ENCODE measurements at regions not wholly inside any gene's neighbourhood (a gene's known extent, or its start where the extent isn't known, plus 50 kb on each side); places are given as distances from the start of the nearest gene placed in this dataset.

DNA sequence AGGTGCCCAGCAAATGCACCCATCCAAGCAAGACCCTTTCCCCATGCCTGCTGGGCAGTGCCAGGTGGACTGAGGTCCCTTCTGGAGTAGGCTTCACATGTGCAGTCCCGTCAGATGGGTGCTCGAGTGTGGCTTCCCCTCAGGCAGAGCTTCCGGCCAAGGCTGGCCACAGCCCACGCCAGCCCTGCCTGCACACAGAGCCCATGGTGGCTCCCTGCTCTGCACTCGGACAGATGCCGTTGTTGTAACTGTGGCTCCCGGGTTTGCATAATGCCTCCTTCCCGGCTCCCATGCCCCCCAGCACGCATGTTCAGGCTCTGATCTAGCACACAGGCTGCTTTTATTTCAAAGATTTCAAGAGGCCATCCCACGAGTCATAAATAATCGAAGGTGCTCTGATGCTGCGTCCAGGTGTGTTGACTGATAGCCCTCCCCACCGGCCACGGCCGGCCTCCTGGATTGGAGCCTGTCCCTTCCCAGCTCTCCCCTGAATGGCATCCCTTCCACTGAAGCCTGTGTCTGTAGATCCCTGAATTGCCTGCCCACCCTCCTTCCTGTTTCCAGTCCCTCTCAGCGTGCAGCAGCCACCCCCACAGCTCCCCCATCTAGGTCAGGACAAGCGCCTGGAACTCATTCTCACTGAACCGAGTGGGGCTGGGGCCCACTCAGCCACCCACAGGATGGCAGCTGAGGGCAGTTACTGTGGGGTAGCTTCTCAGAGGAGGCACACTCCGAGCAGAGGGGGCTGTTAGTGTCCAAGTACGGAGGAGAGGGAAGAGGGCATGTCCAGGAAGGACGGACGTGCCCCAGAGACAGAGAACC is 100.0 kb upstream of the LINGO1 start:
- DNase-seq: peak; percentile 23

DNA sequence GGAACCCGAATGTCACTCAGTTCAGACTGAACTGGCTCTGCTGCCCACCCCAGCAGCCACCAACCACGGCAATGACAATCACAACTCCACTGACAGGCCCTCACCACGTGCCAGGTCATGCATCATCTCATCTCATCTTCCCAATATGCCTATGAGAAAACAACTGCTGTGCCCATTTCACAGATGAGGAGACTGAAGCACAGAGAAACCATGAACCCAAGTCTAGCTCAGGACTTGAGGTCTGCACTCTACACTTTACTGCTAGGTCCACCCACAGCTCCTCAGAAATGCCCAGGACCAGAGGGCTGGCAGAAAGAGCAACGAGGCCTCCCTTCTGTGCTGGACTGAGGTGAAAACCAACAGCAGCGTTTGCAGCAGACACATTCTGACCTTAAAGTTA is 99.2 kb upstream of the LINGO1 start:
- no peak for DNase-seq

DNA sequence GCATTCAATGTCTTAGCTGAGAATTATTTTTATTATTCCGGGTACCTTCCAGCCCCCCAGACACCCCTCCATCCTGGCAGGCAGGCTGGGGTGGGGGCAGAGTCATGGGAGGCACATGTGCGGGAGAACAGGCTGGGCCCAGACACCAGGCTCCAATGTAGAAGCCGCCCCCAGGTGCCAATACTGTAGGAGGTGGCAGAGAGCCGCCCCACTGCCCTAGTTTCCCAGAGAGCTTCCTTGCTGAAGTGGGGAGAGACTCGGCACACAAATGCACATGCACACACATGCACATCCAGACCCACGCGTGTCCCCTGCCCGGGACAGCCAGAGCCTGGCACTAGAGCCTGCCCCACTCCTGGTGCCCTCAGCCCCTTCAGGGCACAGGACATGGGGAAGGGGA is 98.4 kb upstream of the LINGO1 start:
- peak; percentile 57 for DNase-seq

DNA sequence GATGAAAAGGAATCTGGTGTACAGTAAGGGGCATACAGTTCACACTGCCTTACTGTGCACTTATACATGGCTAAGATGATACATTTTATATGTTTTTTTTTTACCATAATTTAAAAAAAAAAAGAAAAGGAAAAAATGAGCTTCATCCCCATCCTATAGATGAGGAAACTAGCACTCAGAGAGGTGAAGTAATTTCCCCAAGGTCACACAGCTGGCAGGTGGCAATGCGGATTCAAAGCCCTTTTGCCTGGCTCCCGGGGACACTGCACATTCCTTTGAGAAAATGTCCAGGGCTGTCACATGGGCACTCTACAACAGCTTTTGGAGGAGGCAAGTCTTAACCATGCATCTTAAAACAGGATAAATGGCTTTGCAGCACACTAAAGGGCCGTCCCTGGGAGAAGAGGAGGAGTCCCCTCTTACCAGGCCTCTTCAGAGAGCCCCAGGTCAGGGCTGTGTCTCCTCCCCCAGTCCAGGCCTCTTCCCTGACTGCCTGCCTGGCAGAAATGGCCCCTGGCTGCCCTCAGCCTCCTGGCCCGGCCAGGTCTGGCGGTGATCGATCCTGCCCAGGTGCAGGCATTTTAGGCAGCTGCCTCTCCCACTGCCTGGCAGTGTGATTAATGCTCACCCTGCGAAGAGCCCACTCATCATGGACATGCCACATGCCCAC is 95.1 kb upstream of the LINGO1 start:
- no peak for DNase-seq

DNA sequence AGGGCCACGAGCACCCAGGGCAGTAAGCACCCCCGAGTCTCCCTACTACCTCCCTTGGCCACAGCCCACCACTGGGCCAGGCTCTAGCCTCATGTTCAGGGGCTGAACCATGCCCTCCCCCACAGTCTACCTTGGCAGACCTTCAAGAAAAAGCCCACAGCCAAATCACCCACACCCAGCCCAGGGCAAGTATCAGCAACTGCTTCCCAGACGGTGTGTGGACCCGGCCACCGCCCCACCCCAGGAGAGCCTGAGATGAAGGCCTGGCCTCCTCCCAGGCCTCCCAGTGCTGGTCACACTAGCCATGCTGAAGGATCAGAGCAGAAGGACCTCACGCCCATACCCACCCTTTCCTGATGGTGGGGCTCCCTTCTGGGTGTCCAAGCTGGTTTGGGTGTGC is 92.0 kb upstream of the LINGO1 start:
- DNase-seq: no peak

DNA sequence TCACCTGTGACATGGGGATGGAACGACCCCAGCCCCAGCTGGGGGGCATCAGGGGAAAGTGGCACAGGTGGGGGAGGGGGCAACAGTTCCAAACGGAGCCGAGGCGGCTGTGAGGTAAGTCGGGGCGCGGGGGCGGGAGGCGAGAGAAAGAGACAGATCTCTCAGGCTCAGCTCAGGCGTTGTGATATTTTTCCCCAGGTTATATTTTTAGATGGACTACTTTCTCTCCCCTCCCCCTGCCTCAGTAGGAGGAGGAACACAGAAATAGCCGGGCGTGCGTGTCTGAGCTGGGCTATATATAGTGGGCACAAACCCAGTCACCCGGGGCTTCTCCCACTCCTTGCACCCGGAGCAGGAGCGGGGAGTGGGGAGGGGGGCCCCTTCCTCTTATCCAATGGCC is 91.0 kb upstream of the LINGO1 start:
- DNase-seq: no peak

DNA sequence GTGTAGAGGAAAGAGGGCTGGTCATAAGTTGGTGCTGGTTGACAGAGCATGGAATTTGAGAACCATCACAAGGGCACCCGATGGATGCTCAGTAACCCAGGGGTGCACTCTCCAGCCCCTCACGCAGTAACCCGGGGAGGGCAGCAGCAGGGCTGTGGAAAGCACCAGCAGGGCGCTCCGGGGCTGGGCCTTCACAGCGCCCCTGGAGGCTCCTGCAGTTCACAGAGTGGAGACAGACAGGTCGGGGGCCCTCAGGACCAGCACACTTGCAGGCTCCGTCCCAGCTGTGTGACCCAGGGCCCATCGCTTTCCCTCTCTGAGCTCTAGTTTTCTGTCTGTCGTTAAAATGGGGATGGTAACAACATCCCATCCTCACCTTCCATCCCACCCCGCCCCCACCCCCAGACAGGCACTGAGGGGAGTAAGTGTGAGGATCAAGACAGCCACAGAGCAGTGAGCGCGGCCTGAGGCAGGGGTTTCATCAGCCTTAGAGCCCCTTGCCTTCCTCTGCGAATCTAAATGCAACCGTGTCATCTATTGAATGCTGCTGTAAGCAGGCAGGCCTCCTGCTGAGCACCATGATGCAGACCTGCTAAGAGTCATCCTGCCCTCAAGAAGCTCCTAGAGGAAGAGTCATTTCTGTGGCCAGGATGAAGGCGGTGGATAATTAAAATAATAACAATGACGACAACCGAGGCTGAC is 90.2 kb upstream of the LINGO1 start:
- no peak for DNase-seq

DNA sequence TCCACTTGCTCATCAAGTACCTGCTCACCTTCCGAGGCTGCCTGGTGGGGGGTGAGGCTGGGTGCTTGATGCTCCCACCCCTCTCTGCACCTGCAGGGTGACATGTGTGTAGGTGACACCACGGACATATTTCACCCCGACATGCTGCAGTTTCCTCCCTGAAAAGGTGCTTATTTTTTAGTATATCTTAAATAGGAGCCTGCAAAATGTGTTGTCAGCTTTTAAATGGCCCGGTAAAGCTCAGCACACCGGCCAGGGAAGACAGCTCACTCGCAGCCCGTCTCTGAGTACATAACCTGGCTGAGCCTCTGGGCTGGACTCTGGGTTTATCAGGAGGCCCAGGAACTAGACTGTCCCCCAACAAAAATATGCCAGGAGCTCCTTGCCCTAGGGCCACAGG is 89.3 kb upstream of the LINGO1 start:
- no peak for DNase-seq

DNA sequence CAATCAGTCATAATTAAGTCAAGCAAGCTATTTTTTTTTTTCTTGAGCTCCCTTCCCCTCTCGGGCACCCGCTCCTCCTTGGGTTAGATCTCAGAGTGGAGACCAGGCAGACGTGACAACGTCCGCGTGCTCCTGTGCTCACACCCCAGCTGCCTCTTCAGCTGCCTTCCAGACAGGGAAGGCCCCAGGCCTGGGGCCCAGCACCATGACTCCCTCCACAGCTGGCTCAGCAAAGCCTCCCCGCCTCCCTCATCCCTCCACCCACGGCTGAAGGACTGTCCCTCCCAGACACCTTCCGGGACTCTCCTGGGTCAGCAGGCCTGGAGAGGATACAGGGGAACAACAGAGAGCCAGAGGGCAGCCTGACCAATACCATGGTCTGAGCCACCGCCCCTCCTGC is 87.9 kb upstream of the LINGO1 start:
- DNase-seq: no peak

DNA sequence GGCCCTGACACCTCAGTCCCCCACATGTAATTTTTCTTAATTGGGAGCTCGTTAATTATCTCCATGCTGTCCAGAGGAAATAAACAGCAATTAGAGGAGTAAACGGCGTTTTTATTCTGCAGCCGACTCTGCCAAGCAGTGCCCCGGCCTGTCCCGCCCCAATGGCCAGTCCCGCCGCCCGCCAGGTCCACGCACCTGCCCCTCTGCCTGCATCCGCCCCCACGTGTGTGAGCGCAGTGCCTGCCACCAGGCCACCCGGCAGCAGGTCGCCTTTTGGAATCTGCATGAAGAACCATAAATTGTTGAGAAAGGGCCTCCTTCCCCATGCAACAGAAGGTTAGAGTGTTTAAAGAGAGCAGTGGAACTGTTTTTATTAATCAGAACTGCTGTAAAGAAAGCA is 87.5 kb upstream of the LINGO1 start:
- no peak for DNase-seq

DNA sequence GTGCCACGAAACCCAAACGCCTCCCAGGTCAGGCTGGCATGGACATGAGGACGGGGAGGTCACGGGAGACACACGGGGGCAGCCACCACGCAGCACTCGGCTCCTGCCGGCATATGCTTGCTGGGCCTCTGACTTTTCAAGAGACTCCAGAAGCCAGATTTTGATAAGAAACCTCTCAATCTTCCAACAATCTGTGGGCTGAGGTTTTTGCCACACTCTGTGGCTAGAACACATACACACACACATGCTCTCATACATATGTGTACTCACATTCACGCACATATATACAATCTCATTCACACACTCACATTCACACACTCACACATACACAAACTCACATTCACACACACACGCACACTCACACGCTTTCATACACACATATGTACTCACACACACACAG is 86.7 kb upstream of the LINGO1 start:
- DNase-seq: no peak

DNA sequence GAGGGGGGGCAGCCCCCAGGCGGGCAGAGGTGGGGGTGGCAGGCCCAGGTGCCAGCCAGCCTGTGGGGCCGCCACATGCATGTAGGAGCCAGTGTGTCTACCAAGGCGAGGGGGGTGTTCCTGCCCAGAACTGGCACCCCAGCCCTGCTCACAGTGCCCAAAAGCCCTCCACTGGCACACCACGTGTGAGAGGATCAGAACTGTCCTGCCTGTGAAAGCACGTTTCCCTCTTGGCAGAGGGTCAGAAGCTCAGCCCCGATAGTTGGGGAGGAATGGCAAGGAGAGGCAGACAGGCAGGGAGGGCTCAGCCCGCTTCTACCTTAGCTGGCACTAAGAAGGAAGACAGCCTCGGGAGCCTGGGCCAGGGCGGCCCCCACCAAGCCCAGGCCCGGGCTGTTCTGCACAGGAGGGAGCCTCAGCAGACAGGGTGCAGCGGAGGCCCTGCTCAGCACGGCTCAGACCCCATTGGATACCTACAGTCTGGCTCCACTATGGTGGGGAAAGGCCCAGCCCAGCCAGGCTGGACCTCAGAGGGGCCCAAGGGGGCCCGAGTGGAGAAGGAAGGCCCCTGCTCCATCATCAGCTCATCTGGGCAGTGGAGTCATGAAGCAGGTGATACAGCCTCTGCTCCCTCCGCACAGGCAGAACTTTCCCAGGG is 84.8 kb upstream of the LINGO1 start:
- DNase-seq: no peak

DNA sequence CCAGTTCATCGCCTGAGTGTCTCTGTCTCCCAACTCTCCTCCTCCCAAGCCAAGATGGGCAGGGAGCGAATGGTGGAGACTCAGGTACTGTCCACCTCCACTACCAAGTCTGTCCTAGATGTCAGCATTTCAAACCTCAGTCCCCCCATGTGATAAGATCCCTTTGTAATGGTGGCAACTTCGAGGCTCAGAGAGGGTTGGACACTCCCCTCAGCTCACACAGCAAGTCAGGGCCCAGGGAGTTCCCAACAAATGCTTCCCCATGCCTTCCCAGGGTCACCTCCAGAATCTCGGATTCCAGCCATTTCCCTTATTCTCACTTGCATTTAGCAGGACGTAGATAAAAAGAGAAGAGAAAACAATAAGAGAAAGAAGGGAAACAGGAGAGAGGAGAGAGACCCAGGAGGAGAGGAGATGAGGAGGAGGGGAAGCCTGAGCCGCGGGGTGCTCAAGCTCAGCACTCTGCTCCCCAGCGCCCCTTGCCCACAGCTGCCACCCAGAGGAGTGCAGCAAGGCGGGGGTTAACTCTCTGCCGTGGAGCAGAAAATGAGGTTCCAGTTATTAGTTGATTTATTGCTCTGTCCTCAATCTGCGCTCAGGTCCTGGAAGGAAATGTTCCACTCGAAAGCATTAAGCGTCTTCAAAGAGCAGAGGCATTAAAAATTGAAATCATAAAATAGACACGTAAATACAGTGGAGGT is 84.1 kb upstream of the LINGO1 start:
- DNase-seq: no peak

DNA sequence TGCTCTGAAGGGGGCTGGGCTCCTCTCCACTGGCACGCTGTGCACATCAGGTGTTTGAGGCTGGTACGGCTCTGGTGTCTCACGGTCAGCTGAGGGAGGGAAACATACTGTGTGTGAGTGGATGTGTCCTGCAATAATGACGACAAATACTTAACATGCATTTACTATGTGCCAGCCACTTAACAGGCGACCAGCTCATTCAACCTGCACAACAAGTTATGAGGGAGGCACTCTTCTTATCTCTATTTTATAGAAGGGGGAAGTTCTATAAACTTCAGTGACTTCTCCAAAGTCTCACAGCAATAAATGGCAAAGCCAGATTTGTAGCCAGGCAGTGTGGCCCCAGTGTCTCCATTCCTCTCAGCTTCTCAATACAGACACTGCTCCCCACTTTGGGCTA is 83.1 kb upstream of the LINGO1 start:
- DNase-seq: no peak

DNA sequence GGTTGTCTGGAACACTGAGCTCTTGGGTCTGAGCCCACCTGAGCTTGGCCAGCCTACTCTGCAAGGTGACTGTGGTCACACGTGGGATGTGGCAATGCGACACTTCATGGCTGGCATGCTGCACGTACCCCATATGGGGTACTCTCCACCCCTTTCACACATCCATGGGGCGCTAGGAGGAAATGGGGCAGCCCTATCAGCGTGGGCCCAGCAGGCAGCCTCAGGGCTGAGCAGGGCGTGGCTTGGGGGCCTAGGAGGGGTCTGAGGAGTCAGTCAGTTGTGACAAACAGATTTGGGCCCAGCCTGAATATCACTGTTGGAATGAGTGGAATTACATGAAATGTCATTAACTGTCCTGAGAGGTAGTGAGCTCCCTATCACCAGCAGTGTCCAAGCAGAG is 82.3 kb upstream of the LINGO1 start:
- DNase-seq: no peak

DNA sequence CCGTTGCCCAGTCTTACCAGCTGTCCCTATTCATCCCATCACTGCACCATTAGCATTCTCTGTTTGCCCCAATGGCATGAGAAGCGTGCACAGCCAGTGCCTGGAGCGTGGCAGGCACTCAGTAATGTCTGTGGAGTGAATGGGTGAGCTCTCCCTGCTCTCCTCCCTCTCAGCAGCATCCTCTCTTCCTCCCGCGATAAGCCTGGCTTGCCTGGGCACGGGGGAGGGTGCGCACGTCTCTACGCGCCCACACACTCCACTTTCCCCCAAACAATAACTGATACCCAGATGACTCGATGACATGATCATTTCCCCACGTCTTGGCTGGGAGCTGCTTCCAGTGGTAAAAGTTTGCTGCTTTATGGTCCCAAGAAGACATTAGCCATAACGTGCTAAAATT is 81.8 kb upstream of the LINGO1 start:
- no peak for DNase-seq

DNA sequence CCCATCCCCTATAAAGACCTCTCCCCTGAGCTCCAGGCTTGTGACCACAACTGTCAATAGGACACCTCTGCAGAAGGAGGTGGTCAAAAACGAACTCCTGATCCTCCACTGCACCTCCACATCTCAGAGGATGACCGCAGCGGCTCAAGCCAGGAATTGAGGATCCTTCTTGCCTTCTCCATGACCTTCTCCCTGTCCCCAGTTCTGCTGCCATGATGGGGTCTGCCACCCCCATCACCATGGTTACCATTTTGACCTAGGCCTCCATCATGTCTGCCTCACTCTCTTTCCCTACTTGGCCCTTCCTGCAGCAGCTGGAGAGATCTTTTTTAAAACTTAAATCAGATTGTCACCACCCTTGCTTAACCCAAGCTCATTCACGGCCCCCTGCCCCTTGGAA is 81.3 kb upstream of the LINGO1 start:
- no peak for DNase-seq

DNA sequence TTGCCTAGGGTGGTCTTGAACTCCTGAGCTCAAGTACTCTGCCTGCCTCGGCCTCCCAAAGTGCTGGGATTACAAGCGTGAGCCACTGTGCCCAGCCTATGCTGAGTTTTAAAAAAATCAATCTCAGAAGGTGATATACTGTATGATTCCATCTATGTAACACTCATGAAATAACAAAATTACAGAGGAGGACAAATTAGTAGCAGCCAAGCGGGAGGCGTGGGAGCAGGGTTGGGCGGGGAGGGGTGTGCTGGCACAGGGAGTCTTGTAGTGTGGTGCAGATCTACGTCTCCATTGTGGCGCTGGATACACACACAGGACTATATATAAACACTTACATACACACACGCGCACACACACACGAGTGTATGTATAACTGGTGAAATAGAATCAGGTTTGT is 80.6 kb upstream of the LINGO1 start:
- DNase-seq: no peak

DNA sequence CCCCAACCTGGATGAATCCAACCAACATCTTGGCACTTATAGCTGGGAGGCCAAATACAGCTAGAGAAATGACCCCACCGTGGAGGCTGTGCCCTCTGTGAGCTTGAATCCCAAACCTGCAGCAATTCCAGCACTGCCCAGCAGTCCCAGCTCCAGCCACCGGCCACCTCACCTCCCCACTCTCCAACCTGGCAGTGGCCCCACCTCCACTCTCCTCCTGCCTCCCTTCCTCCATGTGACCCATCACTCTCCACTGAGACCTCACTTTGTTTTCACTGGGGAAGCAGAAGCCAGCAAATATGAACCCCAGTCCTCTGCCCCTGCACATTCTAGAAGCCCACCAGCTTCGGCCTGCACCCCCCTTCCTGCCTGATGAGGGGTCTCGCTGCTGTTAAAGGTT is 79.7 kb upstream of the LINGO1 start:
- no peak for DNase-seq

DNA sequence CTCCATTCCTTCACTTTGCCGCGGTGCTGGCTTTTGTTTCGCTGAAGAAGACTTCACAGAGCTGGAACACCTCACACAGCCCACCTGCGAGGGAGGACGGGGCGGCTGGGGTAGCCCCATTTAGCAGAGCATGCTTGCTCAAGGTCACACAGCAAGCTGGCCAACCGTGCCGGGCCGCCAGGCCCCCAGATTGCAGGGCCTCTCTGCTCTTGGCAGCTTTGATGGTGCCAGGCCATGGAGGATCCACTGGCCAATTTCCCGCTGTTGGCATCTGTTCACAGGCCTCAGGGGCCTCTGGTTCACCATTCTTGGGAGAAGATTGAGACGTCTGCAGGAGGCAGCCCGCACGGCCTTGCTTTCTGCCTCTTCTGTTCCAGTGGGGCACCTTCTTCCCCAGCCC is 77.9 kb upstream of the LINGO1 start:
- no peak for DNase-seq

DNA sequence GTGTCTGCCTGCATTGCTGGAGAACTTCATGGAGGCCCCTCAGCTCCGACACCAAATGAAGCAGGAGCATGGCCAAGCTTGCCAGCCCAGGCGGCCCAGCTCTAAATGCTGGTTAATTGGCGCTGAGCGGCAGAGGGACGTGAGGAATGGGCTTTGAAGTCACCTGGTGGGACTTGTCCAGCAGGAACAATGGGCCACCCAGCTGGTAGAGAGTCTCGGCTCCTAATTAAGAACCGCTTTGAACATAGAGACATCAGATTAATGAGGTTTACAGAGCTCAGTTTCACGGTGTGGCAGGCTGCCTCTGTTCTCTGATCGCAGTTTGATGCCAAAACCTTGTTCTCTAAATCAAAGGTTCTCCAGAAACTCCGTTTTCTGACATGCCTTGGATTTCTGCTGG is 77.5 kb upstream of the LINGO1 start:
- DNase-seq: no peak

DNA sequence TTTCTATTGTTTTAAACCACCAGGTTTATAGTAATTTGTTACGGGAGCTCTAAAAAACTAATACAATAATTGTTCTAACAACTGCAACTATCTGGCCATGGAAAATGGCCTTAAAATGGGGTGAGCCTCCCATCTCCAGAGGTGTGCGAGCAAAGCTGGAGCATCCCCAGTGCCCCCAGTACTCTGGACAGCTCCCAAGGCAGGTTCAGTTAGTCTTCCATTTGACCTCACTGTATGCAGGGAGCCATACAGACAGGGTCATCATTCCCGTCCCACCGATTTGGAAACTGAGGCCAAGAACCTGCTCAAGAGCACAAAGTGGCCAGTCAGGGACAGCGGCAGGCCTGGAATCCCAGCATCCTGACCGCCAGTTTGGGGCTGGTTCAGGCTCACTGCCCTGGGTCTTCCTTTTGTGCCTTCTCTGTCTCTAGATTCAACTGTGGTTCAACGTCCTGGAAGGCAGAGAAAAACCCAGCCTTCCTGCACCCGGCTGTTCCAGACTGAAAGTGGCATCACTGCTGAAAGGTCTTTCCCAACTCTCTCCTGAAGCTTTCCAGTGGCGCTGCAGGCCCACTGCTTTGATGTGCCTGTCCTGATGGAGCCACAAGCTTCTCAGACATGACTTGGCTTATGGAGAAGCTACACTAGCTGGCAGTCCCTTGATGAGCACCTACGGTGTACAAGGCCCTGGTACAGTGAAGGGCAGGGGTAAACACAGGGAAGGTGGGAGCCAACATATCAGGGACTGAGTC is 76.6 kb upstream of the LINGO1 start:
- no peak for DNase-seq

Data from occipital lobe (tissue), 1 donor.